Bronchial epithelial cell (primary cell): ENCODE measurements at regions not wholly inside any gene's neighbourhood (a gene's known extent, or its start where the extent isn't known, plus 50 kb on each side); places are given as distances from the start of the nearest gene placed in this dataset.
A peak's percentile ranks its signal among the peaks of the same experiment; 100 is the strongest.

Experiments
- DNase-seq: peaks from one replicate; pipeline ENCODE4 v3.0.0-alpha.2; 2010; ENCODE audit warnings: low read depth
- FAIRE-seq: peaks from 2 replicates; lab custom pipeline; 2011; peaks lifted over from hg19 to GRCh38; lab: Jason Lieb, UNC
- H3K27me3 ChIP-seq: 2 replicates; pipeline ENCODE4 v1.5.1; 2011; ENCODE audit warnings: low read length; ENCODE audit not compliant: control insufficient read depth, insufficient read depth
- H3K36me3 ChIP-seq: 2 replicates; pipeline ENCODE4 v1.5.1; 2011; ENCODE audit warnings: low read length; ENCODE audit not compliant: control insufficient read depth, insufficient read depth
- H3K4me3 ChIP-seq: 2 replicates; pipeline ENCODE4 v1.5.1; 2011; ENCODE audit warnings: mild to moderate bottlenecking, low read depth, low read length, control low read depth
- TF ChIP-seq, protein P1 (sequence below): IDR thresholded peaks from 2 replicates; pipeline ENCODE4 v1.5.1; 2011; ENCODE audit warnings: mild to moderate bottlenecking, moderate library complexity, low read length, control low read depth, inconsistent platforms; ENCODE audit not compliant: insufficient read depth, severe bottlenecking

- TF ChIP-seq, protein P1, sequence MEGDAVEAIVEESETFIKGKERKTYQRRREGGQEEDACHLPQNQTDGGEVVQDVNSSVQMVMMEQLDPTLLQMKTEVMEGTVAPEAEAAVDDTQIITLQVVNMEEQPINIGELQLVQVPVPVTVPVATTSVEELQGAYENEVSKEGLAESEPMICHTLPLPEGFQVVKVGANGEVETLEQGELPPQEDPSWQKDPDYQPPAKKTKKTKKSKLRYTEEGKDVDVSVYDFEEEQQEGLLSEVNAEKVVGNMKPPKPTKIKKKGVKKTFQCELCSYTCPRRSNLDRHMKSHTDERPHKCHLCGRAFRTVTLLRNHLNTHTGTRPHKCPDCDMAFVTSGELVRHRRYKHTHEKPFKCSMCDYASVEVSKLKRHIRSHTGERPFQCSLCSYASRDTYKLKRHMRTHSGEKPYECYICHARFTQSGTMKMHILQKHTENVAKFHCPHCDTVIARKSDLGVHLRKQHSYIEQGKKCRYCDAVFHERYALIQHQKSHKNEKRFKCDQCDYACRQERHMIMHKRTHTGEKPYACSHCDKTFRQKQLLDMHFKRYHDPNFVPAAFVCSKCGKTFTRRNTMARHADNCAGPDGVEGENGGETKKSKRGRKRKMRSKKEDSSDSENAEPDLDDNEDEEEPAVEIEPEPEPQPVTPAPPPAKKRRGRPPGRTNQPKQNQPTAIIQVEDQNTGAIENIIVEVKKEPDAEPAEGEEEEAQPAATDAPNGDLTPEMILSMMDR: no peak
- FAIRE-seq (no peak), DNase-seq (no peak)
- no peaks in the 10 kb centered on the region for H3K27me3 ChIP-seq
- H3K36me3 ChIP-seq: no peaks in the 10 kb centered on the region
- H3K4me3 ChIP-seq: no peak overlapping the region
Observed at GRCh38 chr2:123808243-123808642, 216.8 kb upstream of the CNTNAP5 start.

DNA sequence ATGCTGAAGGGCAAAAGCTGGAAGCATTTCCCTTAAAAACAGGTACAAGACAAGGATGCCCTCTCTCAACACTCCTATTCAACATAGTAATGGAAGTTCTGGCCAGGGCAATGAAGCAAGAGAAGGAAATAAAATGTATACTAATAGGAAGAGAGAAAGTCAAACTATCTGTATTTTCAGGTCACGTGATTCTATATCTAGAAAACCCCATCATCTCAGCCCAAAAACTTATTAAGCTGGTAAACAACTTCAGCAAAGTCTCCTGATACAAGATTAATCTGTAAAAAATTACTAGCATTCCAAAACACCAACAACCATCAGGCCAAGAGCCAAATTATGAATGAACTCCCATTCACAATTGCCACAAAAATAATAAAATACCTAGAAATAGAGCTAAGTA, 213.2 kb upstream of the CNTNAP5 start:
- no peak for FAIRE-seq
- Histone ChIP-seq H3K4me3 (no peak overlapping the region), H3K36me3 (no peaks in the 10 kb centered on the region), H3K27me3 (no peaks in the 10 kb centered on the region)
- DNase-seq: no peak
- TF ChIP-seq, protein P1: no peak

- no peak for FAIRE-seq
- TF ChIP-seq, protein P1: no peak
- DNase-seq: no peak
- H3K27me3 ChIP-seq: no peaks in the 10 kb centered on the region
- H3K36me3 ChIP-seq: no peaks in the 10 kb centered on the region
- H3K4me3 ChIP-seq: no peak overlapping the region
Observed at GRCh38 chr2:123816203-123816602, 208.9 kb upstream of the CNTNAP5 start.

GRCh38 chr2:123816928-123817327, 208.2 kb upstream of the CNTNAP5 start:
- H3K27me3 ChIP-seq: no peaks in the 10 kb centered on the region
- H3K4me3 ChIP-seq: no peak overlapping the region
- no peak for FAIRE-seq
- TF ChIP-seq, protein P1: no peak
- no peaks in the 10 kb centered on the region for H3K36me3 ChIP-seq
- no peak for DNase-seq

DNA sequence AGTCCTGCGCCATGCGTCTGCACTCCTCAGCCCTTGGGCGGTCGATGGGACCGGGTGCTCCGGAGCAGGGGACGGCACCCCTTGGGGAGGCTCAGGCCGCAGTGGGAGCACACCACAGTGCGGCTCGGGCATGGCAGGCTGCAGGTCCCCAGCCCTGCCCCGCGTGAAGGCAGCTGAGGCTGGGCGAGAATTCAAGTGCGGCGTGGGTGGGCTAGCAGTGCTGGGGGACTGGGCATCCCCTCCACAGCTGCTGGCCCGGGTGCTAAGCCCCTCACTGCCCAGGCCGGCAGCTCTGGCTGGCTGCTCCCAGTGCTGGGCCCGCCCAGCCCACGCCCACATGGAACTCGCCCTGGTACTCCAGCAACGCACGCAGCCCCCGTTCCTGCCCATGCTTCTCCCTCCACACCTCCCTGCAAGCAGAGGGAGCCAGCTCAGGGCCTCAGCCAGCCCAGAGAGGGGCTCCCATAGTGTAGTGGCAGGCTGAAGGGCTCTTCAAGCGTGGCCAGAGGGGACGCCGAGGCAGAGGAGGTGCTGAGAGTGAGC, 198.3 kb upstream of the CNTNAP5 start:
- FAIRE-seq: no peak
- DNase-seq: no peak
- Histone ChIP-seq H3K27me3 (no peaks in the 10 kb centered on the region), H3K4me3 (no peak overlapping the region), H3K36me3 (no peaks in the 10 kb centered on the region)
- TF ChIP-seq, protein P1: no peak

DNA sequence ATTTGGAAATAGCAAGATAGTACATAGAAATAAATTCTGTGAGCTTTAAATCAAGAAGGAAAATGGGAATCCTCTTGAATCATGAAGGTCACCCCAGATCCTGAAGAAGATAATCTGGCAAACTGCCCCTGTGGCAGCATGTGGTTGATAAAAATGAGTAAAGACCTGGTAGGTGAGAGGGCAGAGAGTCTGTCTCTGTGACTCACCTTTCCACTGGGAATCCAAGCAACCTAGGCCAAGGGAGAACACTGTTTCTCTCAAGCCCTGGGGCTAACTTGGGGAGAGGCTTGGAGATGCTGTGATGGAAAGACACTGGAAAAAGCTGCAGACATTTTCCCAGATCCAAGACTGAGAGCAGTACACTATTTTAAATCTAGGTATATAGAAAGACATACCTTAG, 185.8 kb upstream of the CNTNAP5 start:
- TF ChIP-seq, protein P1: no peak
- no peaks in the 10 kb centered on the region for H3K36me3 ChIP-seq
- no peaks in the 10 kb centered on the region for H3K27me3 ChIP-seq
- H3K4me3 ChIP-seq: no peak overlapping the region
- peak; percentile 55 for DNase-seq
- no peak for FAIRE-seq
